ENCODE measurements at regions not wholly inside any gene's neighbourhood (a gene's known extent, or its start where the extent isn't known, plus 50 kb on each side); places are given as distances from the start of the nearest gene placed in this dataset.
"Not testable (repeated sequence)": the region's sequence is repeated elsewhere in the genome, so short reads cannot be mapped to it uniquely, and the experiment has no call there.

DNA sequence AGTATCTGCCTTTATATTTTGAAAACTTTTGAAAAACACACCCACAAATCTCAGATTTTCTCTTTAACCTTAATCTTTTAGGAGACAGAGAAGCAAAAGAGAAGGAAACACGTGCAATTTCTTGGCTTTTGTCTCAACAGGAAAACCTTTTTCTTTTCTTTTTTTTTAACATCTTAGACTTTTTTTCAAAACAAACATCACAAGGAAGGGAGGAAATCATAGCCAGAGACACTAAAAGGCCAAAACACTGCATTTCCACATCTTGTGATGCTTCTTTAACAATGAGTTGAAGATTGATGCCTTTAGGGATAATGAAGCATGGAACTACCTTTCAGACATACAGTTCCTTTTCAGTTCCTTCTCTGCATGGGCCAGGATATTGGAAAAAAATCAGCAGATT lies 136.6 kb upstream of the NRBF2 start:
- no peak for DNase-seq

DNA sequence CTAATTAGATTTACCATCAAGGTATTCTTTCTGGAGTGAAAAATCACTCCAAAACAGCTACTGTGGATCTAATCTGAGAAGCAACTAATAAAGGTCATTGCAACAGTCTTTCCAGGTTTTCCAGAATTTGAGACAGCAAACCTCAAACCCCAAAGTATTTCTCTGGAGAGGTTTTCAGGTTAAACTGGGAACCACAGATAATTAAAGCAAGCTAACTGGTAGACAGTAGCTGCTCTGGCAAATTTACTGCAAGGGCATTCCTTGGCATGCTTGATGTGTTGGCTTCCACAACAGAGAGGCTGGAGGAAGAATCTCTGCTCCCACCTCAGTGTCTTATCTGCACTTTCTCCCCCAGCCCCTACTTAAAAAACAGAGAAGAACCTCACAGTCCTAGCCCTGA lies 140.0 kb upstream of the NRBF2 start:
- DNase-seq: no peak

GRCh38 chr10:62992145-62992721 lies 140.9 kb upstream of the NRBF2 start:
- no peak for DNase-seq

DNA sequence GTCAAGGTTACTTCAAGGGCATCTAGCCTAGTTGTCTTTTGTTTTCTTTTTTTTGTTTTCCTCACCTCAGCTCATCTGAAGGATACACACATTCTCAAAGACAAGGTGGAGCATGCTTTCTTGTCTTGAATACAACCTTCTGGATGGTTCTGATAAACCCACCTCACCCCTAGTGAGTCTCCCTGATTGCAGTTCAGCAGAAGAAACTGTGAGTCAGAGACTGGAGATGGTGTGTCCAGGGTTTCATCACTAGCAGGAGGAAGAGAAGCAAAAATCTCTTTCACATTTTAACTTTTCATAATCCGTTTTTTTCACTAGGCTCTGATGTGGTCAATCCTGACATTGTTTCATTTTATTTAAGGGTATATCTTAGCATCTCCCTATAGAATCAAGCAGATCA lies 143.0 kb upstream of the NRBF2 start:
- no peak for DNase-seq

DNA sequence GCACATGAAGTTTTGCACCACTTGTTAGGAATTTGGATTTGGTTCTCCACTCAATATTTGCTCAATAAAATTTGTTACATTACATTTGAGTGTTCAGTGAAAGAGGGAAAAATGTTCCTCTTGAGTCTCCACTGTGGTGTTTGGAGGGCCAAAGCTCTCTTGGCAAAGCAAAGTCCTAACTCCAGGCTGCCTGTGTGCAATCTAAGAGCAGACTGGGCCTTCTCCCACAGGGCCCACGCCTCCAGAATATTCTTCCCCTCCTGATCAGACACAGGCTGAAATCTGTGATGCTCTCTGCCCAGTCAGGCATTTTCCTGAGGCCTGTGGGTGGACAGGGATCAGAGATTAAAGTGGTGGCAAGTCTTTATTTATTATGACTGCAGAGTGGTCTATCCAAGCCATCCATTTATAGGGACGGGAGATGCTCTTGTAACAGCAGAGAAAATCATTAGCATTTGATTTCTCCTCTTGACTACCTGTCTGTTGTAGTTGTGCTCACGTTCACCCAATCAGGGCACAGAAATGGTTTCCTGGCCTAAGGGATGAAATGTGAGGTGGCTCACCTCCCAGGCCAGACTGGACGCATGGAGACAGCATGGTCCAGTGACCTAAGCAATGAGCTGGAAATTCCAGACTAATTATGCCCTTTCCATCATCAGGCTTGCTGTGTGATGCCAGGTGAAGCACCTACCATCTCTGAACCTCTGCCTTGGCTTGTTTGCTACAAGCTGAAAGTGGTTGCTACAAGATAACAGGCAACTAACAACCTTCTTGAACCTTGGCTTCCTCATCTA lies 147.1 kb upstream of the NRBF2 start:
- no peak for DNase-seq

GRCh38 chr10:62981096-62981495 lies 152.0 kb upstream of the NRBF2 start:
- no peak for DNase-seq

DNA sequence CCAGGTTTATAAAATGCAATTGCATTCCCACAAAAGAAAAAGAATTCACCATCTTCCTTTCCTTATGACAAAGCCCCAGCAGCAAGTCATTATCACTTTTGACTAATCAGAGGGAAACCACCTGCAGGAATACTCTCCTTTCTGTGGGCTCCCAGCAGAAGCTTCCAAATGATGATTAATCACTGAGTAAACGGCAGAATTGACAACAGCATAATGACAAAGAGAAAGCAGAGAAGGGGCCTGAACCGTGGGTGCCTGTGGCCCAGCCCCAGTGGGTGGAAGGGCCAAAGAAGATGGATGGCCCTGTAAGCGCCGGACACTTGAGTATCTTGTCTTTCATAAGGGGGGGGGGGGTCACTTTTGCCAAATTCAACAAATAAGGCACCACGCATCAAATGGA lies 152.4 kb upstream of the NRBF2 start:
- DNase-seq: no peak

DNA sequence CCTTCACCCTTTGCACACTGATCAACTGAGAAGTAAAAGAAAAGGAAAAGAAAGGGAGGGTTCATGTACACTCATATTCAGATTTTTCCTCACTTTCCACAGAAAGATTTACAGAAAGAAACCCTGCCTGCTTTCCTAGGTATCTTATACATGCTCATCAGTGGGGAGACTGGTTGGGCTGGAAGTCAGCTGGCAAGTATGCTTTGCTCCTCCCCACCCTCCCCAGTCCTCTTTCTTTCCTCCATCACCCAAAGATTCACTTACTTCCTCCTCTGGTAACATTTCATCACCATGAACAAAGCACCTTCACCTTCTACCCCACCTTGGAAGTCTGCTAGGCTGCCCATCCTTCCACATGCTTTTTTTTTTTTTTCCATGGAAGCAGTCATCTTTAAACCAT lies 153.2 kb upstream of the NRBF2 start:
- no peak for DNase-seq

- no peak for DNase-seq
Measured at GRCh38 chr10:62978482-62978881, 154.6 kb upstream of the NRBF2 start.

DNA sequence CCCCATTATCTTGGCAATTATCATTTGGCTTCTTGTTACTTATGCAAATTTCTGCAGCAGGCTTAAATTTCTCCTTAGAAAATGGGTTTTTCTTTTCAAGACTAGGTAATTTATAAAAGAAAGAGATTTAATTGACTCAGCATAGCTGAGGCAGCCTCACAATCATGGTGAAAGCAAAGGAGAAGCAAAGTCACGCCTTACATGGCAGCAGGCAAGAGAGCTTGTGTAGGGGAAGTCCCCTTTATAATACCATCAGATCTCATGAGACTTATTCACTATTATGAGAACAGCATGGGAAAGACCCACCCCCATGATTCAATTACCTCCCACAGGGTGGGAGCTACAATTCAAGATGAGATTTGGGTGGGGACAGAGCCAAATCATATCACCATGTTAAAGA lies 158.3 kb upstream of the NRBF2 start:
- DNase-seq: not testable (repeated sequence)

DNA sequence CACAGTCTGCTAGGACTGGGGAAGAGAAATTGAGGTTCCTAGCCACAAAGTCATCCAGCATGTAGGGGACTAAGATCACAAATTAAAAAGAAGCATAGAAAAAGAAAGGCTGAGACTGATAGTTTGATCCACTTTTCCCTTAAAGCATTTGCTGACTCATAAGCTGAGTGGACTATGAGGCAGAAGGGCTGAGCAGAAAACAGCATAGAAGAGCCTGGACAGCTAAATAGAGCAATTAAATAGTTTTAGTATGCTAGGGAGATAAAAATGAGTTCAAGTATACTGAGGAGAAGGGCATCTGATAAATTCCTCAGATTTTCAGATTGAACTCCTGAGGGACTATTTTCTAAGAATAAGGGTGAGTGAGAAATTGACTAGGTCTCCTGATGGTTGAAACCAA lies 155.9 kb upstream of the EGR2 start:
- no peak for DNase-seq

DNA sequence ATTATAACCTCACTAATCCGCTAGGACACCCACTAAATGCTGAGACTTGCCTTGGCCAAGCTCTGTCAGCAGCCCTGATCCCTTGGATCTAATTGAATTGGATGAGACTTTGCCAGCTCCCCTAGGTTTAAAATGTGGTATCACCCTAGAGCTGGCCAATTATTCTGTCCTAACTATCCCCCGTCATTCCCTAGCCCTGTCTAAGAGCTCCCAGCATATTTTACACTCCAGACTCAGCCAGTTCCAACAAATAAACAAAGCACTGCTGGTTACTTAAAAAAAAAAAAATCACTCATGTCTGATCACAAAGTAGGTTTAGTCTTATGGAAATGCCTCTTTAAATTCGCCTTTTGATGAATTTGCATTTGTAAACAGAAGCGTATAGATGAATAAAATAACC lies 147.9 kb upstream of the EGR2 start:
- DNase-seq: no peak

DNA sequence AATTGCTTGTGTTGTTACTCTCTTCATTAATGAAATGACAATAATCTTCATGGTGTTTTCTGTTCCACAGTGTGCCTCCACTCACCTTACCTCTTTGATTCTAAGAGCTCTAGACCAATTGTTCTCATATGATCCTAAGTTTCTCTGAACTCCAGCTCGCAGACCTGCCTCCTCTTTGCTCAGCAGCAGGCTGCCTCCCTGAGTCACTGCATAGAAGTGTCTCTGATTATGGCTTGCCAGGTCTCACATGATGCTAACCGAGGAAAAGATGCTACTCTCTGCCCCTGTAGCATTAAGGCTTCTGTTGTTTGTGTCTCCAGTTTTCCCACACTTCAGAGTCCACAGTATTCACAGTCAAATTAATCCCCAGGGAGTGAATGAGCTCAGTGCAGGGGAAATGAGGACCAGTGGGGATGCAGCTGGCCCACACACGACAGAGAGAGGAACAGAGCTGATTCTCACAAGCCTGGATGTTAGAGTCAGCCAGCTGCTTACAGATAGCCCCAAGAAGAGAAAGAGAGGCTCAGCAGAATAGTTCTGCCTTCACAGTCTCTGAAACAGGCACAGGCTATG lies 145.9 kb upstream of the EGR2 start:
- no peak for DNase-seq

DNA sequence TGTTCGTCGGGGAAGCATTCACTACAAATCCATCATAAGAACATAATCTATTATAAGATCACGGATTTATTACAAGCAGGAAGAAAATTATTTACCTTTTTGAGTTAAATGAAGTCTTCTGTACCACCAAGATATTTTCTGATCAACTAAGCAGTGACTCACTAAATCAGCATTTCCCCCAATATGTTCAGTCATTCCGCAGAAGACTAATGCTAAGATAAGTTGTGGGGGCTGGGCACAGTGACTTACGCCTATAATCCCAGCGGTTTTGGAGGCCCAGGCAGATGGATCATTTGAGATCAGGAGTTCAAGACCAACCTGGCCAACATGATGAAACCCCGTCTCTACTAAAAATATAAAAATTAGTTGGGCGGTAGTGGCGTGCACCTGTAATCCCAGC lies 144.2 kb upstream of the EGR2 start:
- DNase-seq: no peak

DNA sequence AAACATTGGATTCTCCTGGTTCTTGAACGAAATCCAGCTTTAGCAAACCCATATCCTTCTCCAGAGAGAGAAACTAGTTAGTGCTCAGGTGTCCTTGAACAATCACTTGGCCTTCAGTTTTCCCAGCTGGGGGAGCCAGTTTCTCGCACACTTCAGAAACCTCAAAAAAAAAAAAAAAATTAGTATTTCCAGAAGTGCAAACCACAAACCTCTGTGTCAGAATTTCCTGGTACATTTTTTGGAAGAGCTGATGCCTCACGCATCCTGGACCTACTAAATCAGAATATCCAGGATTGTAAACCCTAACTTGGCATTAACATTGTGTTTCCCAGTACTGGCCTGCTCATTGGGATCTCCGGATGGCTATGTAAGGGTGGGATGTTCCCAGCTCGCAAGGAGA lies 143.4 kb upstream of the EGR2 start:
- no peak for DNase-seq

- no peak for DNase-seq
Measured at GRCh38 chr10:62958980-62959379, 142.8 kb upstream of the EGR2 start.

DNA sequence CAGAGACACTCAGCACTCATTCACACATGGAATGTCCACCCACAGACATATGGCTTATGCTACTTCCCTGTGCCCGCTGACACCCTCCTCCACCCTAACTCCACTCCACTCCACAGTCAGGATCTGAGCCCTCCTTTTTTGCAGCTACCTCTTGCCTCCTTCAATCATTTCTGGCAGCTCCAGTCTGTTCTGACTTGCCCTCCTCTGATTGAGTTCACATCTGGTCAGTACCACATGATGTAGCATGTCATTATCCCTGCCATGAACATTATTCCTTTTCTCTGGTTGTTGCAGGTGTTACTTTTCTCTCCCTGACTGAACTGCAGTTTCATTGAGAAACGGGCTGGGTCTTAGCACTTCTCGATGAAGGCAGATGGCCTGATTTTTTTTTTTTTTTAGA lies 130.1 kb upstream of the EGR2 start:
- no peak for DNase-seq

DNA sequence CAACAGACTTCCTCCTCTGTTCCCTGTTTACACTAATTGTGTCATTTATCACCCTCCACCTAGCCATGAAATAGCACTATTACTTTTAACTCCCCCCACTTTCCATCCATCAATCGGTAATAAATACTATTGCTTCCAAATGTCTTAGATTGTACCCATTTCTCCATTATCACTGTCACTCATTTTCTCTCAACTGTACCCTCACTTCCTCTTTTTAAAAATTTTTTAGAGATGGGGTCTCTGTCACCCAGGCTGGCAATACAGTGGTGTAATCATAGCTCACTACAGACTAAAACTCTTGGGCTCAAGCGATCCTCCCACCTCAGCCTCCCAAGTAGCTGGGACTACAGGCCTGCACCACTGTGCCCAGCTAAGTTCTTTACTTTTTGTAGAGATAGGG lies 123.5 kb upstream of the EGR2 start:
- no peak for DNase-seq

- DNase-seq: no peak
Measured at GRCh38 chr10:62938672-62939071, 122.5 kb upstream of the EGR2 start.

DNA sequence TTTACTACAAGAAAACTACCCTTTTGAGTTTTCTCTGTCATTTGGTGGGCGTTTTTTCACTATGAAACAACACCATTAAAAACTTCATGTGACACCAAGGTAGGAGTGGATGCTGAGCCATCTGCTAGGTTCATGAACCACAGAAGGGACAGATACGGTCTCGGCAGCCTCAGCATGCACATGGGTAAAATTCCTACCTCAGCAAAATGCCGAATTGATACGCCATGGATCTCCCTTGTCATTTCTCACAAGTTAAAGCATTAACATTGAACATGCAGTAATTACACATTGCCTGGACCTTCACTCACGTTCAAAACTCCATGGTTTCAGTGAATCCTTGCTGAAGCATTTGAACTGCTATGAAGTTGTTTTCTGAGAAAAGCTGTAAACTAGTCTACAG lies 121.5 kb upstream of the EGR2 start:
- DNase-seq: no peak

DNA sequence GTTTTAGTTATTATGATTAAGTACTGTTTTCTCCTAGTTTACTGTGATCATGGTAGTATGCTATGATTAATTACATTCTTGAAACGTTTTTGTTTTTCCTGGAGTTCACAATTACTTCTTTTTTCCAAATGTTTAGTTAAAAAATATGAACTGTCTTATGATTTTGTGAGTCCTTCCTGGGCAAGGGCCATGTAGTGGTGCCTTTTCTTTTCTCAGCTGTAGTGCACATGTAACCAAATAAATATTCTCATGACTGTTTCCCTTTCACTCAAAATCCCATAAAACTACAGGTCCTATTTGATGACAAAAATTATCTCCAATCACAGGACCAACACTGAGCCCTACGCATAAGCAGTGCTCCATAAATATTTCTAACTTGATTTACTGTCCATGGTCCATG lies 118.9 kb upstream of the EGR2 start:
- no peak for DNase-seq

- peak; percentile 37 for DNase-seq
Measured at GRCh38 chr10:62934258-62934657, 118.1 kb upstream of the EGR2 start.

GRCh38 chr10:62928763-62929162 lies 112.6 kb upstream of the EGR2 start:
- DNase-seq: not testable (repeated sequence)

DNA sequence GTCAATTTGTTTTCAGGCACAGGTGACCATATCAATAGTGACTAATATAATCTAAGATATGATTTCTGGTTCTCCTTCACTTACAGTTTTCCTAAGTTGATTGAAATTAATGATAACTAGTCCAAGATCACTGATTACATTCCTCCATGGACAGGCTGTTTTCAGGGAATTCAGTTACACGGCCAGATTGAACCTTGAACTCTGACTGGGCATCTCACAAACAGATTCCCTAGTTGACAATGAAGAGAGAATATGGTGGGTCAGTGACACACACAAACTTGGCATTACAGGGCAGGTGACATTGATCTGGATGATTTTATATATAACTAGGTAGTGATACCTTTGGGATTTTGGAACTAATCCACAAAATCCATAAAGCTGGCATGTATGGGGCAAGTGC lies 110.2 kb upstream of the EGR2 start:
- no peak for DNase-seq

- no peak for DNase-seq
Measured at GRCh38 chr10:62924344-62924748, 108.2 kb upstream of the EGR2 start.
